Left ventricle myocardium inferior (tissue), 1 donor: ENCODE measurements at regions not wholly inside any gene's neighbourhood (a gene's known extent, or its start where the extent isn't known, plus 50 kb on each side); places are given as distances from the start of the nearest gene placed in this dataset.

Experiments
- DNase-seq: peaks from one replicate; pipeline ENCODE4 v3.0.0-alpha.2; 2020
- H3K27ac ChIP-seq: fragments of 200-600 bp; replicated peaks from 2 replicates; pipeline ENCODE4 v1.8.0; 2021
- H3K27me3 ChIP-seq: fragments of 200-600 bp; 2 replicates; pipeline ENCODE4 v1.8.0; 2021; ENCODE audit warnings: low read depth
- H3K36me3 ChIP-seq: fragments of 200-600 bp; 2 replicates; pipeline ENCODE4 v1.8.0; 2021
- H3K4me1 ChIP-seq: fragments of 200-600 bp; 2 replicates; pipeline ENCODE4 v1.8.0; 2021
- H3K4me3 ChIP-seq: fragments of 200-600 bp; 2 replicates; pipeline ENCODE4 v1.8.0; 2021; ENCODE audit warnings: mild to moderate bottlenecking, moderate library complexity
- H3K9me3 ChIP-seq: fragments of 200-600 bp; replicated peaks from 2 replicates; pipeline ENCODE4 v1.8.0; 2021
- CTCF ChIP-seq: fragments of 200-600 bp; IDR thresholded peaks from 2 replicates; pipeline ENCODE4 v1.8.0; 2021; ENCODE audit warnings: antibody characterized with exemption, mild to moderate bottlenecking, borderline replicate concordance
- intact Hi-C: fragments of 100-400 bp; cut with micrococcal nuclease; formaldehyde crosslinking; loops from one replicate; pipeline ENCODE4 v1.11.0; 2022
- donor health status: DM: no; HTN: yes; CAD: no; lungs with severe emphysema.

GRCh38 chr10:36636285-36636839 lies 489.0 kb upstream of the ANKRD30A start:
- no peaks in the 10 kb centered on the region for H3K9me3 ChIP-seq
- no peak overlapping the region for H3K4me3 ChIP-seq
- no peak for TF ChIP-seq CTCF
- intact Hi-C loops = no loop called here
- no peak for DNase-seq
- H3K4me1 ChIP-seq = no peaks in the 10 kb centered on the region
- H3K27me3 ChIP-seq = no peaks in the 10 kb centered on the region
- H3K27ac ChIP-seq = no peak overlapping the region
- H3K36me3 ChIP-seq = no peaks in the 10 kb centered on the region

- Histone ChIP-seq H3K4me1 (no peaks in the 10 kb centered on the region), H3K27ac (no peak overlapping the region), H3K27me3 (no peaks in the 10 kb centered on the region), H3K9me3 (no peaks in the 10 kb centered on the region), H3K4me3 (no peak overlapping the region), H3K36me3 (no peaks in the 10 kb centered on the region)
- DNase-seq = no peak
- no peak for TF ChIP-seq CTCF
- intact Hi-C loops = no loop called here
Measured at GRCh38 chr10:36634916-36635315, 490.5 kb upstream of the ANKRD30A start.

- no peak overlapping the region for H3K4me3 ChIP-seq
- no peak overlapping the region for H3K27ac ChIP-seq
- intact Hi-C loops = no loop called here
- H3K4me1 ChIP-seq = no peaks in the 10 kb centered on the region
- H3K27me3 ChIP-seq = no peaks in the 10 kb centered on the region
- no peaks in the 10 kb centered on the region for H3K36me3 ChIP-seq
- DNase-seq = no peak
- H3K9me3 ChIP-seq = no peaks in the 10 kb centered on the region
- no peak for TF ChIP-seq CTCF
Measured at GRCh38 chr10:36630267-36630666, 495.1 kb upstream of the ANKRD30A start.

GRCh38 chr10:36629476-36629875 lies 495.9 kb upstream of the ANKRD30A start:
- DNase-seq = no peak
- intact Hi-C loops = no loop called here

GRCh38 chr10:36624551-36625100 lies 500.8 kb upstream of the ANKRD30A start:
- Histone ChIP-seq H3K4me3 (no peak overlapping the region), H3K4me1 (no peaks in the 10 kb centered on the region), H3K27me3 (no peaks in the 10 kb centered on the region), H3K36me3 (no peaks in the 10 kb centered on the region), H3K27ac (no peak overlapping the region), H3K9me3 (peaks cover 6% of the 10 kb centered on the region)
- intact Hi-C loops = no loop called here
- no peak for DNase-seq
- no peak for TF ChIP-seq CTCF

More at GRCh38 chr10:36629476-36629875, 495.9 kb upstream of the ANKRD30A start:
- H3K27ac ChIP-seq = no peak overlapping the region
- no peaks in the 10 kb centered on the region for H3K9me3 ChIP-seq
- H3K36me3 ChIP-seq = no peaks in the 10 kb centered on the region
- no peak overlapping the region for H3K4me3 ChIP-seq
- no peaks in the 10 kb centered on the region for H3K4me1 ChIP-seq
- TF ChIP-seq CTCF = no peak
- H3K27me3 ChIP-seq = no peaks in the 10 kb centered on the region
